Jurkat, Clone E6-1 (cell line): ENCODE measurements at regions not wholly inside any gene's neighbourhood (a gene's known extent, or its start where the extent isn't known, plus 50 kb on each side); places are given as distances from the start of the nearest gene placed in this dataset.

Experiments used
- DNase-seq: peaks from one replicate; pipeline ENCODE4 v3.0.0-alpha.2; 2011; ENCODE audit warnings: low read depth, low spot score
- H3K4me3 ChIP-seq: 2 replicates; pipeline ENCODE4 v1.5.1; 2011; ENCODE audit warnings: mild to moderate bottlenecking, low read length, control low read depth, moderate library complexity

DNA sequence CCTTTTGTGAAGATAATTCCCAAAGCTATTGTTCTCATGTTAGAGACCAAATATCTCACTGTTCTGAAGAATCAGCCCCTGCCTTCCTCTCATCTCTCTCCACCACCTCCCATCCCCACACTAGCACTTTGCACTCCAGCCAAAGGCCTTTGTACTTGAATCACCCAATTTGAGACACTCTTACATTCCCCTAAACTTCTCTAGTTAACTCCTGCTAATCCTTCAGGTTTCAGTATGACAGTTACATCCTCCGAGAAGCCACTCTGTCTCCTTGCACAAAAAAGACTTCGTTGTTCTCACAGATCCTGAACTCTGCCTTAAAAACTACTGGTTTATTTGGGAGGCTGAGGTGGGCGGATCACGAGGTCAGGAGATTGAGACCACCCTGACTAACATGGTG is 227.5 kb downstream of the PIK3R1 start:
- DNase-seq, result no peak
- H3K4me3 ChIP-seq, result no peak overlapping the region

GRCh38 chr5:68444048-68444447 is 228.5 kb downstream of the PIK3R1 start:
- H3K4me3 ChIP-seq, result no peak overlapping the region
- no peak for DNase-seq

DNA sequence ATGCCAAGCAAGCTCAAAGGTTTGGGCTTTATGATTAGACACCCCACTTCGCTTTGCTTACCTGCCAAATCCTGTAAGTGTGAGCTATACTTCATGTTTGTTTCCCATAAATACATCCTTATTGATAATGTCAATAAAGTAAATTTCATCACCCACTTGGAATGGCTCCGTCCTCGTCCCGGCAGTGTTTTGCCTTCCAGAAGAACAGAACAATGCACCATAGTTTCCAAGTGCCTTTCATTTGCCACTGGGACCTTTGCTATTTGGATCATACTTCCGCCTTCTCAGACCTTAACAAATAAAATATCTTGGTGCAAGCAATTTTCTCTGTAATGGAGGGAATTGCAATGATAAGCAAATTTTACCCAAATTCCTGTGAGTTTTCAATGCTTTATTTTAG is 229.3 kb downstream of the PIK3R1 start:
- no peak overlapping the region for H3K4me3 ChIP-seq
- DNase-seq, result no peak

DNA sequence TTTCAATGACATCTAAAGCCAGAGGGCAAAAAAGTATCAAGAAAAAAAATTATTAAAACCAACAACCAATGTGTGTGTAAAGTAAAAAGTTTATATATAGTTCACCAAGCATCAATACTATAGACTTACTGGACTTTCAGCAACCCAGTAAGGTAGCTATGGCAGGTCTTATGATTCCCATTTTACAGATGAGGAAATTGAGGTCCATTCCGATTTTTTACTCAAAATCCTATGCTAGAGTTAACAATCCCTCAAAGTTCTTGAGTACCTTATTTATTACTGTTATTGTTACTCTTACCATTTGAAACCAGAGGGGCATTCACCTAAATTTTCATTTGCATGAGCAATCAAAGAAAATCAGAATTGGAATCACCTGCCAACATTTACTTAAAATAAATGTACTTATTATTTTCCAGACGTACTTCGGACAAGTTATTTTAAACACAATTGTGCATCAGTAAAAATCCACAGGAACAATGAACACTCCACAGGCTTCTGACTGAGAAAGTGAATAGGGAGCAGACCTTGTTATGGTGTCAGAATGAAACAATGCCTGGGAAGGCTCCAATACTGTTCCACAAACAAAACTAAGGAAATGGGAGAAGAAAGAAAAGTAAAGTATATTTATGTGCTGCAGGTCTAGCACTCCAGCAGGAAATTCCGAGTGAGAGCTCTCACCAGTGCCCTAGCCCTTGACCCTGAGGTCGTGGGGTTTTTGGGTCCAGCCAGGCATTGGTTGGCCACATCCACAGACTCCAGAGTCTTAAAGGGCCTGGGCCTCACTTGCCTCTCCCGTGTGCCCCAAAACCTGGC is 229.9 kb downstream of the PIK3R1 start:
- DNase-seq, result no peak
- no peak overlapping the region for H3K4me3 ChIP-seq

DNA sequence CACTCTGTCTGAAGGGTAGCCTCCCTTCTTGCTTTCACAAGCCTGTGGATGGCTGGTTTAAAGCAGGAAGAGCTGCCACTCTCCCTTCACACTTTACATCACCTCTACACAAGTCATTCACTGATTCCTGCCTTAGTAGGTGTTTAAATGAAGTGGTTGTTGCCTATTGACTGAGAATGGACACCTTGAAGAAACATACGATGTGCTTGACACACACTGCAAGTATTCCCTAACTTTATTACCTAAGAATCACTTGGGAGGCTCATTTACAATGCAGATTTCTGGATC is 230.5 kb downstream of the PIK3R1 start:
- no peak overlapping the region for H3K4me3 ChIP-seq
- no peak for DNase-seq

DNA sequence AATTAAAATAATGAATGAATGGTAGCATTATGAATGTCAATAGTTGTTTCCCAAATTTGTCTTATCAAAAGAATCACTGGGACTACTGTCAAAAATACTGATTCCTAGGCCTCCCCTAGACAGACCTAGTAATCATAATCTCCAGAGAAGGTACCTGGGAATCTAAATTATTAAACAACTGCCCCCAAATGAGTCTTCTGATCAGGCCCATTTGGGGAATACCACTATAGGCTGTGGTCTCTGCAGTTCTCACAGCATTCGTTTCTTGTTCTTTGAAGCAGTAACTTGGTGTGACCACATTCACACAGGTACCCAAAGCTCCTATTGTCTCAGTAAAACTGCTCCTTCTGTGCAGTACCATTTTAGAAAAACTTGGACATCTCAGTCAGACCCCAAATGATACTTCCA is 230.9 kb downstream of the PIK3R1 start:
- H3K4me3 ChIP-seq, result no peak overlapping the region
- peak; percentile 47 for DNase-seq

- DNase-seq, result no peak
Observed at GRCh38 chr5:68447136-68447929, 231.8 kb downstream of the PIK3R1 start.

DNA sequence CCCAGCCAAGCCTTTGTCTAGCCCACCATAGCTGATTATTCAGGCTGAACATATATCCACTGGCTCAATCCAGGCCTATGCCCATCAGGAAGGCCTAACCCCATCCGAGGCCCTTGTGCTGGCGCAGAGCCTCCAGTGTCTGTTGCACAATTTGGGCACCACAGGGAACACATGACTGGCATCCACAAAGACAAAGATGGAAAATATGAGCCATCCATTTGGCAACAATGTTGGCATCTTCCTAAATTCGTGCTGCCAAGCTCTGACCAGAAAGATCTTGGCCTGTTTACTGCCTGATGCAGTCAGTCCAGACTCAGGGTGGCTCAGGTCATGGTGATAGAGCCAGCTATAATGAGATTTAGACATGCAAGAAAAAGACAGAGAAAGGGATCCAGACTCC is 233.8 kb downstream of the PIK3R1 start:
- DNase-seq, result no peak
- no peak overlapping the region for H3K4me3 ChIP-seq

More at GRCh38 chr5:68447136-68447929, 231.8 kb downstream of the PIK3R1 start:
- H3K4me3 ChIP-seq, result no peak overlapping the region

DNA sequence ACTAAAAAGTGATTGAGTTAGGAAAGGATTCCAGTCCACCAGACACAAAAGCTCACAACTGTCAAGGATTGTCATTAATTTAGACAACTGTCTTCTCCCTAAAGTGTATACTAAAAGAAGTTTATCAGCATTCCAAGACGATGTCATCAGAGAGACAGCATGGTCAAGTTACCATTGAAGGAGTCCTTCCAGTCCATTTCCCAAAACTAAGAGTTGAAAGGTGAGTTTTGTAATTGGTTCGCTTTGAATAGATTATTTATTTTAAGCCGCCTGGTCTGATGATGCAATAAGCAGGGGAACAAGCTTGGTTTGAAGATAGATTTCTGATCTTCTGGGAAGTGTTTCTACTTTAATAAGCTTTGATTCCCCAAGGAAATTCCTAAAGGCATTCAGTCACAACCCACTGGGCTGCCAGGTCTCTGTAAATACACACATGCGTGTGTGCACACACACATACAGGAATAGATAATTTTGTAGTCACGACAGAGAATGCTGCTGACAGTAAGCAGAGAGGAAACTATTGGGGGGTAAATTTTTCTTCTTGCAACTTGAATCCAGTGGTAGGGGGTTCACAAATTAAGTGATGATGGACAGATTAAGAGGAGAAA is 234.8 kb downstream of the PIK3R1 start:
- H3K4me3 ChIP-seq, result no peak overlapping the region
- no peak for DNase-seq

GRCh38 chr5:68452286-68452685 is 236.7 kb downstream of the PIK3R1 start:
- DNase-seq, result no peak
- no peak overlapping the region for H3K4me3 ChIP-seq

GRCh38 chr5:68454172-68454571 is 238.6 kb downstream of the PIK3R1 start:
- H3K4me3 ChIP-seq, result no peak overlapping the region
- DNase-seq, result no peak

DNA sequence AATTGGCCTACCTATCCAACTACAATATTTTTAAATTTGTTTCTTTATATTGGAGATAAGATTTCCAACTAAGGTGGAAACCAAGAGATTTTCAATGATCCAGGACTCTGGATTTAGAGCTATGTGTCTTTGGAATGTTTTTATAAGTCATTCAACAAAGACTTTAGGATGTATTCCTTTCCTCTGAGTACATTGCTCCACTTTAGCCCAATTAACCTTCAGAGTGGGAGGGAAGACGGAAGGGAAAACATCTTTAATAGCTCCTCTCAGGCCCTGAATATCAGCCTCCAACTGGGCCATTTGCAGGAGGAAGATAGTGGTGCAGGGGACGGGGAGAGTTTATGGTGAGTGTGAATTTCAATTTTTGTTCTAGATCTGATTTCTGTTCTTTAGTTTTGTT is 239.2 kb downstream of the PIK3R1 start:
- DNase-seq, result no peak
- no peak overlapping the region for H3K4me3 ChIP-seq

DNA sequence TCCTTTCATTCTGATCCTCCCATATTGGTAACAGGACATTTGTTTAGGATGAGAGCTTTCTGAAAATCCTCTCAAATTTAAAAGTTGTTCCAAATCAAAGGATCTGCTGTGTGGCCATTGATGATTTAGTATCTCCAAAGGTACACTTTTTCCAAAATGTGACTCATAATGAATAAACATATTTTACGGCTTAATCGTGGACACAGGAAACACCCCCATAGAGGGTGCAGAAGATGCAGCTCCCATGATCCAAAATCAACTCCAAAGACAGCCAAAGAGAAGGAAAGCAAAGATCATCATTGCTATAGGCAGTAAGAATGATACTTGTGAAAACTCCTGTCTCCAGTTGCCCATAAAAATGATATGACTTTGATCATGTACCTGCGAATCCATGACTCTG is 239.7 kb downstream of the PIK3R1 start:
- no peak overlapping the region for H3K4me3 ChIP-seq
- DNase-seq, result no peak

DNA sequence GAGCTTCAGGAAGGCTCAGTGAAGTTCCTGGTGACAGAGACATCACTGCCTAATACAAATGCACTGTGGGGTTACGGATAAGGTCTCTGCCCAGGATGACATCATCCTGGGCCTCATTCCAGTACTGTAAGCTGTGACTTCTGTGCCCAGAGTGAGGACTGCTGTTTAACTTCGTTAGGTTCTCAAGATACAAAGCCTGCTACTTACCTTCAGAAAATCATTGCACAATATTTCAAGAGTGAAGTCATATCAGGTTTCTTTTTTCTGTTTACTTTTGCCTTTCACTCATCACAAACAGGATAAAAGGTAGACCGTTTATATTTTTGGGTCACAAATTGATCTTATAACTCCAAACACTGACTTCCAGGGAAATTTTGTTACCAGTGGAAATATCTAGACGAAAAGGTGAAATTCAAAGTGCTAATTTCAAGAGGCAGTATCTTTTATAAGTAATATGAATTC is 241.2 kb downstream of the PIK3R1 start:
- DNase-seq, result no peak
- H3K4me3 ChIP-seq, result no peak overlapping the region

GRCh38 chr5:68457285-68457684 is 241.7 kb downstream of the PIK3R1 start:
- H3K4me3 ChIP-seq, result no peak overlapping the region
- no peak for DNase-seq

- H3K4me3 ChIP-seq, result no peak overlapping the region
- peak; percentile 89 for DNase-seq
Observed at GRCh38 chr5:68458416-68459021, 243.0 kb downstream of the PIK3R1 start.

- no peak overlapping the region for H3K4me3 ChIP-seq
- DNase-seq, result no peak
Observed at GRCh38 chr5:68459093-68459809, 243.7 kb downstream of the PIK3R1 start.

DNA sequence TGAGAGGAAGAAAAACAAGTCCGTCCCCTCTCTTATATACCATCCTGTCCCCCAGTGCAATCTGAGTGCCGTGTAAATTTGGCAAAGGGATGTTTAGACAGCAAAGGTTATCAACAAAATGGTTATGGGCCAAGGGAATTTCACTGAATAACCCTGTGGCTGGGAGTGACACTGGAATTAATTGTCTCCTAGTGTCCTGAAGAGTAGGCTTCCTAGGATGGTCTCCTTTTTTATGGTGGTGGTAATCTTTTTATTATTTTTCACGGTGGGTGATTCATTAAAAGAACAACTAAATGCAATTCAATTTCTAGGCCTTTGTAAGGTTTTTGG is 244.2 kb downstream of the PIK3R1 start:
- H3K4me3 ChIP-seq, result no peak overlapping the region
- no peak for DNase-seq

- no peak overlapping the region for H3K4me3 ChIP-seq
- peak; percentile 91 for DNase-seq
Observed at GRCh38 chr5:68460147-68460798, 244.7 kb downstream of the PIK3R1 start.
